ENCODE measurements at regions not wholly inside any gene's neighbourhood (a gene's known extent, or its start where the extent isn't known, plus 50 kb on each side); places are given as distances from the start of the nearest gene placed in this dataset.
"Not testable (repeated sequence)": the region's sequence is repeated elsewhere in the genome, so short reads cannot be mapped to it uniquely, and the experiment has no call there.

DNA sequence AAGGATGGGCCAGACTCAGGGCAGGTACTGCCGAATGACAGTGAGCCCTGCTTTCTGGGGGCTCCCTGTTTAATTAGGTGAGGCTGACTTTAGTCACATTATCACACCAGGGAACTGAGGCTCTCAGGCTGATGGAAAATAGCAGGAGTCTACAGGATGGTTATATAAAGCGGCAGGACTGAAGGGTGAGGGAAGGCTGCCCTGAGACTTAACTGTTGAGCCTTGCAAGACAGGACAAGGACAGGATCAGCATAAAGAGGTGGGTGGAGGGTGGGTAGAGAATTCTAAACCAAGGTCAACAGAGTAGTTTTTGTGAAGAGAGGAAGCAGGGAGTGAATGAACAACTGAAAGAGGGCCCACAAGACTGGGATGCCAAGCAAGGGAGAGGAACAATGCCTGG, 330.1 kb downstream of the SPATA31A6 start:
- TF ChIP-seq, protein P1, sequence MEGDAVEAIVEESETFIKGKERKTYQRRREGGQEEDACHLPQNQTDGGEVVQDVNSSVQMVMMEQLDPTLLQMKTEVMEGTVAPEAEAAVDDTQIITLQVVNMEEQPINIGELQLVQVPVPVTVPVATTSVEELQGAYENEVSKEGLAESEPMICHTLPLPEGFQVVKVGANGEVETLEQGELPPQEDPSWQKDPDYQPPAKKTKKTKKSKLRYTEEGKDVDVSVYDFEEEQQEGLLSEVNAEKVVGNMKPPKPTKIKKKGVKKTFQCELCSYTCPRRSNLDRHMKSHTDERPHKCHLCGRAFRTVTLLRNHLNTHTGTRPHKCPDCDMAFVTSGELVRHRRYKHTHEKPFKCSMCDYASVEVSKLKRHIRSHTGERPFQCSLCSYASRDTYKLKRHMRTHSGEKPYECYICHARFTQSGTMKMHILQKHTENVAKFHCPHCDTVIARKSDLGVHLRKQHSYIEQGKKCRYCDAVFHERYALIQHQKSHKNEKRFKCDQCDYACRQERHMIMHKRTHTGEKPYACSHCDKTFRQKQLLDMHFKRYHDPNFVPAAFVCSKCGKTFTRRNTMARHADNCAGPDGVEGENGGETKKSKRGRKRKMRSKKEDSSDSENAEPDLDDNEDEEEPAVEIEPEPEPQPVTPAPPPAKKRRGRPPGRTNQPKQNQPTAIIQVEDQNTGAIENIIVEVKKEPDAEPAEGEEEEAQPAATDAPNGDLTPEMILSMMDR (IDR thresholded peaks at IDR 0.05; ENCODE audit: borderline replicate concordance, extremely low read depth, low read length, poor library complexity, severe bottlenecking): not testable (repeated sequence)
- not testable (repeated sequence) for TF ChIP-seq EZH2 (IDR thresholded peaks at IDR 0.05; ENCODE audit: borderline replicate concordance, low read depth, low read length, severe bottlenecking)

Data from DND-41 (cell line).